MM.1S (cell line): ENCODE measurements at regions not wholly inside any gene's neighbourhood (a gene's known extent, or its start where the extent isn't known, plus 50 kb on each side); places are given as distances from the start of the nearest gene placed in this dataset.

Source experiments
- DNase-seq: peaks from one replicate; pipeline ENCODE4 v3.0.0-alpha.2; 2015
- H2AFZ ChIP-seq: fragments of 300-600 bp; sonication (generic); 2 replicates; pipeline ENCODE4 v1.6.0; 2016; ENCODE audit warnings: antibody characterized with exemption, low read length
- H3F3A ChIP-seq: fragments of 300-600 bp; sonication (generic); 2 replicates; pipeline ENCODE4 v1.6.1; 2016; ENCODE audit warnings: mild to moderate bottlenecking, antibody characterized with exemption, low read length, moderate library complexity, mixed read lengths; ENCODE audit not compliant: insufficient read depth
- H3K27ac ChIP-seq: fragments of 300-600 bp; sonication (generic); 2 replicates; pipeline ENCODE4 v1.5.1; 2016; ENCODE audit warnings: mild to moderate bottlenecking, low read length
- H3K27me3 ChIP-seq: fragments of 300-600 bp; sonication (generic); replicated peaks from 2 replicates; pipeline ENCODE4 v1.6.0; 2016; ENCODE audit warnings: low read length; ENCODE audit not compliant: insufficient read depth
- H3K36me3 ChIP-seq: fragments of 300-600 bp; sonication (generic); replicated peaks from 2 replicates; pipeline ENCODE4 v1.6.1; 2016; ENCODE audit warnings: mild to moderate bottlenecking, low read length, mixed read lengths; ENCODE audit not compliant: insufficient read depth
- H3K4me1 ChIP-seq: fragments of 300-600 bp; sonication (generic); 2 replicates; pipeline ENCODE4 v1.6.1; 2016; ENCODE audit warnings: low read length, mixed read lengths
- H3K4me2 ChIP-seq: fragments of 300-600 bp; sonication (generic); 2 replicates; pipeline ENCODE4 v1.6.0; 2016; ENCODE audit warnings: low read depth, low read length
- H3K4me3 ChIP-seq: fragments of 300-600 bp; sonication (generic); 2 replicates; pipeline ENCODE4 v1.5.1; 2016; ENCODE audit warnings: low read length, mixed read lengths
- H3K79me2 ChIP-seq: fragments of 300-600 bp; sonication (generic); 2 replicates; pipeline ENCODE4 v1.6.1; 2016; ENCODE audit warnings: mixed run types, low read length, mixed read lengths
- H3K9ac ChIP-seq: fragments of 300-600 bp; sonication (generic); 2 replicates; pipeline ENCODE4 v1.6.1; 2016; ENCODE audit warnings: low read length, mixed read lengths
- H3K9me2 ChIP-seq: fragments of 300-600 bp; sonication (generic); replicated peaks from 2 replicates; pipeline ENCODE4 v1.6.1; 2016; ENCODE audit warnings: mild to moderate bottlenecking, low read length, mixed read lengths; ENCODE audit not compliant: insufficient read depth
- H3K9me3 ChIP-seq: fragments of 300-600 bp; sonication (generic); replicated peaks from 2 replicates; pipeline ENCODE4 v1.6.1; 2016; ENCODE audit warnings: mild to moderate bottlenecking, low read length, mixed read lengths; ENCODE audit not compliant: insufficient read depth
- H4K20me1 ChIP-seq: fragments of 300-600 bp; sonication (generic); 2 replicates; pipeline ENCODE4 v1.6.1; 2016; ENCODE audit warnings: mild to moderate bottlenecking, low read length, moderate library complexity, mixed read lengths; ENCODE audit not compliant: insufficient read depth
- CTCF ChIP-seq: fragments of 300-600 bp; sonication (generic); IDR thresholded peaks from 2 replicates; pipeline ENCODE4 v1.5.1; 2016; ENCODE audit warnings: antibody characterized with exemption, low read length, mixed read lengths
- EZH2 ChIP-seq: fragments of 300-600 bp; sonication (generic); optimal IDR thresholded peaks from 2 replicates; pipeline ENCODE3; 2017; ENCODE audit warnings: low read depth, mild to moderate bottlenecking, antibody characterized with exemption, low read length, mixed read lengths
- EZH2phosphoT487 ChIP-seq: fragments of 300-600 bp; sonication (generic); IDR thresholded peaks from 2 replicates; pipeline ENCODE4 v1.6.1; 2018; ENCODE audit warnings: antibody characterized with exemption, low read length

DNA sequence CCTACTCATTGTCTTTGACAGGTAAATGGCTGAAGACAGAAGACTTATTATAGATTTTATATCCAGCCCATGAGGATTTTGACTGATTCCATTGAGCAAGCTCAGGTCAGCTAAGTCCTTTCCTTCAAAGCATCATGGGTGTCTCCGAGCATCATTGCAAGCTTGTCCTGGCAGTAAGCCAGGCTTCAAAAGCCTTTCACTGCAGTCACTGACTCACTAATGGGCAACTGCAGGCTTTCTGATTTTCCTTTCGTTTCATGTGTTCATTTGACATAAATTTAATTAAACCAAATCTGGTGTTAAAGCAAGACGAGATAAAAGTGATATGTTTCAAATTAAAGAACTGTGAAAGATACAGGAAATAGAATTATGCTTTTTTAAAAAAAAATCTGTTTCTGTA is 426.2 kb downstream of the ANXA1 start:
- TF ChIP-seq EZH2phosphoT487, result no peak
- no peak for TF ChIP-seq CTCF
- no peak for TF ChIP-seq EZH2
- H2AFZ ChIP-seq, result no peak overlapping the region
- H3K9me2 ChIP-seq, result no peaks in the 10 kb centered on the region
- H4K20me1 ChIP-seq, result no peaks in the 10 kb centered on the region
- no peaks in the 10 kb centered on the region for H3K9me3 ChIP-seq
- DNase-seq, result no peak
- no peaks in the 10 kb centered on the region for H3K36me3 ChIP-seq
- no peak overlapping the region for H3K27ac ChIP-seq
- no peaks in the 10 kb centered on the region for H3K4me1 ChIP-seq
- no peaks in the 10 kb centered on the region for H3F3A ChIP-seq
- no peaks in the 10 kb centered on the region for H3K27me3 ChIP-seq
- H3K79me2 ChIP-seq, result no peaks in the 10 kb centered on the region
- H3K4me2 ChIP-seq, result no peak overlapping the region
- H3K9ac ChIP-seq, result no peak overlapping the region
- H3K4me3 ChIP-seq, result no peak overlapping the region

- H3K4me2 ChIP-seq, result no peak overlapping the region
- no peak overlapping the region for H3K27ac ChIP-seq
- no peaks in the 10 kb centered on the region for H3K9me3 ChIP-seq
- no peak overlapping the region for H2AFZ ChIP-seq
- no peaks in the 10 kb centered on the region for H4K20me1 ChIP-seq
- H3K36me3 ChIP-seq, result no peaks in the 10 kb centered on the region
- no peaks in the 10 kb centered on the region for H3K79me2 ChIP-seq
- no peaks in the 10 kb centered on the region for H3F3A ChIP-seq
- no peak overlapping the region for H3K4me3 ChIP-seq
- H3K27me3 ChIP-seq, result no peaks in the 10 kb centered on the region
- H3K4me1 ChIP-seq, result no peaks in the 10 kb centered on the region
- H3K9me2 ChIP-seq, result no peaks in the 10 kb centered on the region
- TF ChIP-seq EZH2 (no peak), CTCF (no peak), EZH2phosphoT487 (no peak)
- no peak for DNase-seq
- no peak overlapping the region for H3K9ac ChIP-seq
Measured at GRCh38 chr9:73579823-73580222, 428.2 kb downstream of the ANXA1 start.

GRCh38 chr9:73583576-73583975 is 431.9 kb downstream of the ANXA1 start:
- H3K36me3 ChIP-seq, result no peaks in the 10 kb centered on the region
- no peaks in the 10 kb centered on the region for H3K9me3 ChIP-seq
- DNase-seq, result no peak
- H3K4me2 ChIP-seq, result no peak overlapping the region
- no peak overlapping the region for H3K27ac ChIP-seq
- H3F3A ChIP-seq, result no peaks in the 10 kb centered on the region
- H2AFZ ChIP-seq, result no peak overlapping the region
- no peak for TF ChIP-seq CTCF
- no peak for TF ChIP-seq EZH2
- TF ChIP-seq EZH2phosphoT487, result no peak
- H3K27me3 ChIP-seq, result no peaks in the 10 kb centered on the region
- no peaks in the 10 kb centered on the region for H3K9me2 ChIP-seq
- H3K4me1 ChIP-seq, result no peaks in the 10 kb centered on the region
- no peak overlapping the region for H3K4me3 ChIP-seq
- no peak overlapping the region for H3K9ac ChIP-seq
- no peaks in the 10 kb centered on the region for H3K79me2 ChIP-seq
- no peaks in the 10 kb centered on the region for H4K20me1 ChIP-seq
